Naive thymus-derived CD4-positive, alpha-beta T cell (primary cell): ENCODE measurements at regions not wholly inside any gene's neighbourhood (a gene's known extent, or its start where the extent isn't known, plus 50 kb on each side); places are given as distances from the start of the nearest gene placed in this dataset.
"Not testable (repeated sequence)": the region's sequence is repeated elsewhere in the genome, so short reads cannot be mapped to it uniquely, and the experiment has no call there.

Experiments used
- ATAC-seq: fragments of 150-1000 bp; cut with Tn5 transposase; 2 replicates; pipeline ENCODE4 v1.10.0; 2021; ENCODE audit warnings: mild to moderate bottlenecking, moderate library complexity
- CTCF ChIA-PET: fragments of 350-600 bp; sonication (Branson Sonifier 250); formaldehyde crosslinking; loops from one replicate; lab custom pipeline; 2021; ENCODE audit warnings: antibody characterized with exemption; lab: Charles Lee
- POLR2A ChIA-PET: fragments of 350-600 bp; sonication (Branson Sonifier 250); formaldehyde crosslinking; loops from one replicate; lab custom pipeline; 2021; ENCODE audit warnings: antibody characterized with exemption, inconsistent platforms; lab: Charles Lee
- DNase-seq, 9 donors: peaks; one replicate each; pipeline versions ENCODE4 v3.0.0 to v3.0.0-alpha.2; 2020 to 2022; ENCODE audit warnings: mixed read lengths in 1 of 9
- H3K27ac ChIP-seq: one replicate; pipeline ENCODE4 v1.7.0; 2013; ENCODE audit warnings: mild to moderate bottlenecking, low read depth, low read length, moderate library complexity
- H3K27me3 ChIP-seq, 2 donors: one replicate each; pipeline ENCODE4 v1.7.0; 2013; ENCODE audit warnings: low read length in 2 of 2, mild to moderate bottlenecking in 2 of 2, moderate library complexity in 2 of 2; ENCODE audit not compliant: control insufficient read depth in 2 of 2, insufficient read depth in 2 of 2
- H3K36me3 ChIP-seq, 3 experiments: 1 replicate in 2 of 3; 2 replicates in 1 of 3; pipeline ENCODE4 v1.7.0; 2013; ENCODE audit warnings: low read length in 3 of 3, mild to moderate bottlenecking in 3 of 3, moderate library complexity in 1 of 3; ENCODE audit not compliant: insufficient read depth in 3 of 3, control insufficient read depth in 2 of 3
- H3K4me1 ChIP-seq, 2 donors: one replicate each; pipeline ENCODE4 v1.7.0; 2013; ENCODE audit warnings: low read length in 2 of 2, mild to moderate bottlenecking in 2 of 2, moderate library complexity in 1 of 2; ENCODE audit not compliant: control insufficient read depth in 2 of 2, insufficient read depth in 2 of 2
- H3K4me3 ChIP-seq: 2 replicates; pipeline ENCODE4 v1.7.0; 2013; ENCODE audit warnings: mild to moderate bottlenecking, low read length
- H3K9me3 ChIP-seq, 3 experiments: 1 replicate in 2 of 3; 2 replicates in 1 of 3; pipeline ENCODE4 v1.7.0; 2013; ENCODE audit warnings: low read length in 3 of 3; ENCODE audit not compliant: control insufficient read depth in 2 of 3
- H3K27ac Mint-ChIP-seq, 9 donors: one replicate each; pipeline ENCODE4 v1.8.0; 2020 to 2022; ENCODE audit warnings: mixed read lengths in 9 of 9, mild to moderate bottlenecking in 8 of 9, moderate library complexity in 5 of 9, inconsistent platforms in 2 of 9
- H3K27me3 Mint-ChIP-seq, 5 donors: one replicate each; pipeline ENCODE4 v1.8.0; 2021 to 2022; ENCODE audit warnings: mixed read lengths in 5 of 5, mild to moderate bottlenecking in 1 of 5
- H3K36me3 Mint-ChIP-seq, 5 donors: one replicate each; pipeline ENCODE4 v1.8.0; 2020 to 2022; ENCODE audit warnings: mixed read lengths in 5 of 5, mild to moderate bottlenecking in 3 of 5, inconsistent platforms in 1 of 5
- H3K4me1 Mint-ChIP-seq, 7 donors: one replicate each; pipeline ENCODE4 v1.8.0; 2020 to 2022; ENCODE audit warnings: mixed read lengths in 7 of 7, mild to moderate bottlenecking in 3 of 7, inconsistent platforms in 1 of 7
- H3K4me3 Mint-ChIP-seq, 10 donors: one replicate each; pipeline ENCODE4 v1.8.0; 2020 to 2022; ENCODE audit warnings: mild to moderate bottlenecking in 10 of 10, mixed read lengths in 10 of 10, moderate library complexity in 6 of 10, inconsistent platforms in 2 of 10
- H3K9me3 Mint-ChIP-seq, 11 donors: one replicate each; pipeline ENCODE4 v1.8.0; 2020 to 2022; ENCODE audit warnings: mixed read lengths in 11 of 11, mild to moderate bottlenecking in 4 of 11, inconsistent platforms in 1 of 11, moderate library complexity in 1 of 11
- intact Hi-C, 2 donors: fragments of 100-400 bp; cut with micrococcal nuclease; formaldehyde crosslinking; loops; one replicate each; pipeline ENCODE4 v1.15.1; 2023

DNA sequence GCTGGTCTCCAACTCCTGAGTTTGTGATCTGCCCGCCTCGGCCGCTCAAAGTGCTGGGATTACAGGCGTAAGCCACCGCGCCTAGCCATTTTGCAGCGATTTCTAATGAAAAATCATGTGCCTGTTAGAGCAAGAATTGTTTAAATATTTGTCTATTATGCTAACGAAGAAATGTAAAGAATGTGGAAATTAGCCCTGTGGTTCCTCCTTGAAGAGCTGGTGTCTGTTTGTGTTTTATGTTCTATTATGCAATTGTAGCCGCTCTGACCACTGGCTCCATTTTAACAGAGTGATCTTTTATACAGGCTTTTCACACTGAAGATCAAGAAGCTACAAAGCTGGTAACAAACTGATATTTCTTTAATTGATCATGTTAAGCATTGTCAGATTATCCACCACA, 217.3 kb downstream of the USP22 start:
- Mint-ChIP-seq H3K9me3 (peaks cover 0 to 4% (median 0%) of the 10 kb centered on the region in 11 donors), H3K27ac (no peak overlapping the region), H3K36me3 (peaks cover 0 to 5% (median 0%) of the 10 kb centered on the region in 5 donors), H3K4me1 (no peaks in the 10 kb centered on the region), H3K27me3 (peaks cover 11 to 19% (median 15%) of the 10 kb centered on the region in 5 donors), H3K4me3 (no peak overlapping the region)
- no peaks in the 10 kb centered on the region for H3K36me3 ChIP-seq
- no peaks in the 10 kb centered on the region for H3K27me3 ChIP-seq
- no peak overlapping the region for H3K27ac ChIP-seq
- no peaks in the 10 kb centered on the region for H3K4me1 ChIP-seq
- H3K4me3 ChIP-seq, result no peak overlapping the region
- ChIA-PET POLR2A (no interaction called here), CTCF (no interaction called here)
- DNase-seq (no peak), ATAC-seq (no peak)
- no peaks in the 10 kb centered on the region for H3K9me3 ChIP-seq
- intact Hi-C loops, result no loop called here

DNA sequence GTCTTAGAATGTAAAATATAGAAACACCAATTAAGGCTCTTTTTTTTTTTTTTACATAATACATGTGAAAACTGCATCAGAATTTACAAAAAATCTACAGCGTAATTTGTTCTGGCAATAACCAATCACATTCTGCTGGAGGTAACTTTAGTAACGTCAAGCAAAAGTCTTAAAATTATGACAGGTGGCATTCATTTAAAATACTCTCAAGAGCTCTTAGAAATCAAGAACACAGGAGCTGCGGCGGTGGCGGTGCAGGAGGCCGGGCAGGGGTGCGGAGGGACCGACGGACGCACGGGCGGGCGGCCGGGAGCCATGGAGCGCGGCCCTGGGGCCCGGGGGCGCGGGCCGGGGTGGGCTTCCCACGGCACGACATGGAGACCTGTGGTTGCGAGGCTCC, 202.4 kb downstream of the USP22 start:
- H3K4me3 ChIP-seq, DNase-seq, H3K4me1 Mint-ChIP-seq, H3K27ac Mint-ChIP-seq, H3K36me3 ChIP-seq, H3K36me3 Mint-ChIP-seq, H3K27me3 ChIP-seq, POLR2A ChIA-PET, H3K9me3 Mint-ChIP-seq, intact Hi-C loops, CTCF ChIA-PET, H3K4me1 ChIP-seq, ATAC-seq, H3K27ac ChIP-seq, H3K9me3 ChIP-seq: not testable (repeated sequence)
- H3K27me3 Mint-ChIP-seq, result peaks cover 5 to 38% (median 15%) of the 10 kb centered on the region in 5 donors
- peak overlapping the region in 8 of 10 donors; percentile 45 to 84 (median 70) for H3K4me3 Mint-ChIP-seq

DNA sequence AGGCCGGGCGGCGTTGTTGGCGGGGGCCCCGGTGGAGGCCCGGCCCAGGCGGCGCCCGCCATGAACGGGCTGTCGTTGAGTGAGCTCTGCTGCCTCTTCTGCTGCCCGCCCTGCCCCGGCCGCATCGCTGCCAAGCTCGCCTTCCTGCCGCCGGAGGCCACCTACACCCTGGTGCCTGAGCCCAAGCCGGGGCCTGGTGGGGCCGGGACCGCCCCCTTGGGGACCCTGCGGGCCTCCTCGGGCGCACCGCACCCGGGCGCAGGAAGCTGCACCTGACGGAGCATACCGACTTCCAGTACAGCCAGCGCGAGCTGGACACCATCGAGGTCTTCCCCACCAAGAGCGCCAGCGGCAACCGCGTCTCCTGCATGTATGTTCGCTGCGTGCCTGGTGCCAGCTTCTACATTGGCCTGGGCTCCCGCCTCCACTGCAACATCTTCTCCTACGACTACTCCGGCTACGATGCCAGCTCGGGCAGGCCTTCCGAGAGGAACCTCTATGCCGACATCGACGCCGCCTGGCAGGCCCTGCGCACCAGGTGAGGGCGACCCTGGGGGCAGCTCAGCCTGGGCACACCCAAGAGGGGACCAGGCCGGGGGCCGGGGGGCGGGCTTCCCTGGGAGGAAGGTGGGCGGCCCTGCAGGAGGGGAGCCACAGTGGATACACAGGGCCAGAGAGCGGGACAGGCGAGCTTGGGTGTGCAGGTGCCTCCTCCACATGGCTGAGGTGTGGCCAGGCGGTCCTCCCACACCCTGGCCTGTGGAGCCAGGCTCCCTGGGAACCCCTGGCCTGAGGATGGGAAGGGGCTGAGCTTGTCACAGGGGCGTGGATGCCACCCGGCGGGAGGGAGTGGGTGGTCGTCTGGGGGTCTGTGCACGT, 201.6 kb downstream of the USP22 start:
- H3K4me3 ChIP-seq, H3K27ac ChIP-seq, H3K36me3 ChIP-seq, H3K27ac Mint-ChIP-seq, H3K9me3 Mint-ChIP-seq, CTCF ChIA-PET, POLR2A ChIA-PET, H3K4me1 ChIP-seq, H3K27me3 ChIP-seq, H3K36me3 Mint-ChIP-seq, H3K9me3 ChIP-seq, intact Hi-C loops, H3K4me1 Mint-ChIP-seq, ATAC-seq: not testable (repeated sequence)
- Mint-ChIP-seq H3K27me3 (peaks cover 5 to 39% (median 15%) of the 10 kb centered on the region in 5 donors), H3K4me3 (peak overlapping the region in 9 of 10 donors; percentile 53 to 77 (median 68))
- DNase-seq, result peak in 1 of 9 donors; percentile 11

DNA sequence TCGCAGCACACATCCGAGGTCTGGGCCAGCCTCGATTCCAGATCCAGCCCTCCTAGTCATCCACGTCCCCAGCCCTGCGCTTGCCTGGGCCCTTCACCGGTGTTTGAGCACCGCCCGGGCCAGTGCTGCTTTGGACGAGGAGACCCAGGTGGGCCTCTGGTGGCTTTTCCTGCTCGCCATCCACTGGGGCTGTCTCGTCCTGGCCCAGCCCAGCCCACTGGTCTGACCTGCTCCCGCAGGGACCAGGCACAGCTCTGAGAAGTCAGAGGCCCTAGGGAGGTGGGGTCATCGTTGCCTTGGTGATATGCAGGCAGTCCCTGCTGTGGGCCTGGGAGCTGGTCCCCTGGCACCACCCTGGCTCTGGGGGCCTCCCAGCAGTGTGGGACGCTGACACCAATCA, 200.8 kb downstream of the USP22 start:
- intact Hi-C loops, H3K4me1 Mint-ChIP-seq, POLR2A ChIA-PET, H3K36me3 ChIP-seq, H3K27ac ChIP-seq, CTCF ChIA-PET, DNase-seq, H3K4me1 ChIP-seq, H3K9me3 Mint-ChIP-seq, ATAC-seq, H3K9me3 ChIP-seq, H3K27me3 ChIP-seq, H3K27ac Mint-ChIP-seq, H3K36me3 Mint-ChIP-seq, H3K4me3 ChIP-seq: not testable (repeated sequence)
- H3K4me3 Mint-ChIP-seq, result peak overlapping the region in 3 of 10 donors; percentile 39 to 67 (median 43)
- H3K27me3 Mint-ChIP-seq, result peaks cover 5 to 39% (median 14%) of the 10 kb centered on the region in 5 donors

DNA sequence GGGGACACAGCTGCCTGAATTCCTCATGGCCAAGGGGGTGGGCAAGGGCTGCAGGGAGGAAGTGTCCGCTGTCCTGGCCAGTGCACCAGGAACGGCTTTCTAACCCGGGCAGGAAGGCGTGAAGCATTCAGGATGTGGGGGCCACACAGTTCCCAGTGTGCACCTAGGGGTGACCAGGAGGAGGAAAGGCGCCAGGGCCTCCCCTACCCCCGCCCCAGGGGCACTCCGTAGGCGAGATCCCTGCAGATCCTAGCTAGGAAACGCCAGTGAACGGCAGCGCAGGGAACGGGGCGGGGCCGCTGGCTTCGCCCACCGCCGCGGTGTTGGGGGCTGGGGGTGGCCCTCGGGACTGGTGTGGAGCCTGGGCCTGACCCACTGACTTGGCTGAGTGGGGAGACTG, 199.6 kb downstream of the USP22 start:
- H3K9me3 ChIP-seq, DNase-seq, H3K36me3 ChIP-seq, intact Hi-C loops, H3K4me1 ChIP-seq, H3K36me3 Mint-ChIP-seq, H3K27ac Mint-ChIP-seq, H3K9me3 Mint-ChIP-seq, ATAC-seq, H3K4me1 Mint-ChIP-seq, H3K4me3 ChIP-seq, H3K27ac ChIP-seq, CTCF ChIA-PET, H3K27me3 ChIP-seq, POLR2A ChIA-PET: not testable (repeated sequence)
- Mint-ChIP-seq H3K27me3 (peaks cover 5 to 40% (median 16%) of the 10 kb centered on the region in 5 donors), H3K4me3 (peak overlapping the region in 8 of 10 donors; percentile 30 to 67 (median 42))

DNA sequence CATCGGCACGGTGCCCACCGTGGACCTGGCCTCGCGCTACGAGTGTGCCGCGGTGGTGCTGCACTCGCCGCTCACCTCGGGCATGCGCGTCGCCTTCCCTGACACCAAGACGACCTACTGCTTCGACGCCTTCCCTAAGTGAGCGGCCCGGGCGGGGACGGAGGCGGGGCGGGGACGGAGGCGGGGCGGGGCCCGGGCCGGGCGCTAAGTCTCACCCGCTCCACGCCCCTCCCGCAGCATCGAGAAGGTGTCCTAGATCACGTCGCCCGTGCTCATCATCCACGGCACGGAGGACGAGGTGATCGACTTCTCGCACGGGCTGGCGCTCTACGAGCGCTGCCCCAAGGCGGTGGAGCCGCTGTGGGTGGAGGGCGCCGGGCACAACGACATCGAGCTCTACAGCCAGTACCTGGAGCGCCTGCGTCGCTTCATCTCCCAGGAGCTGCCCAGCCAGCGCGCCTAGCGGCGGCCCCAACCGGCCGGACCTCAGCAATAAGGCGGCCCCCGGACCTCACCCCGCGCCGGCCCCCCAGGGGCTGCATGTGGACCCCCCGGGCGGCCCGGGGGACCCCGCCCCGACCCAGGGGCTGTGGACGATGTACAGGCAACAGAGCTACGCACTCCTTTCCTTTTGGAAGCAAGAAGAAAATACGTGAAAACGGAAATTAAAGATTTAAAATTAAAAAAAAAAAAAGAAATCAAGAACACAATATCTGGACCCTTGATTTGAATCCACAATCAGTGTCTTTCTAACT, 198.8 kb downstream of the USP22 start:
- DNase-seq (peak in 4 of 9 donors; percentile 11 to 54 (median 16)), ATAC-seq (peak; percentile 76)
- POLR2A ChIA-PET, H3K4me1 Mint-ChIP-seq, intact Hi-C loops, H3K9me3 ChIP-seq, H3K36me3 Mint-ChIP-seq, CTCF ChIA-PET, H3K27me3 ChIP-seq, H3K4me3 ChIP-seq, H3K9me3 Mint-ChIP-seq, H3K27ac Mint-ChIP-seq, H3K36me3 ChIP-seq, H3K4me1 ChIP-seq, H3K27ac ChIP-seq: not testable (repeated sequence)
- Mint-ChIP-seq H3K4me3 (peak overlapping the region in 7 of 10 donors; percentile 28 to 73 (median 44)), H3K27me3 (peaks cover 5 to 35% (median 18%) of the 10 kb centered on the region in 5 donors)
